Vagina (tissue), 2 donors: ENCODE measurements at regions not wholly inside any gene's neighbourhood (a gene's known extent, or its start where the extent isn't known, plus 50 kb on each side); places are given as distances from the start of the nearest gene placed in this dataset.

Source experiments
- POLR2A ChIP-seq, 2 donors: fragments of 450-650 bp; IDR thresholded peaks; one replicate each; pipeline ENCODE4 v1.6.1; 2017; ENCODE audit warnings: antibody characterized with exemption in 2 of 2, mild to moderate bottlenecking in 2 of 2, moderate library complexity in 2 of 2
- POLR2AphosphoS5 ChIP-seq, 2 donors: sonication (generic); formaldehyde crosslinking; IDR thresholded peaks; one replicate each; pipeline ENCODE4 v1.9.0; 2017; ENCODE audit warnings: antibody characterized with exemption in 2 of 2, mild to moderate bottlenecking in 2 of 2, low read depth in 1 of 2; ENCODE audit not compliant: insufficient read depth in 1 of 2
- TF ChIP-seq, protein P1 (sequence below), 3 experiments: fragments of 450-650 bp in 2 of 3; fragments of 200-600 bp in 1 of 3; sonication (generic) in 1 of 3; IDR thresholded peaks; one replicate each; pipeline ENCODE4 v1.5.1; 2017 to 2019; ENCODE audit warnings: antibody characterized with exemption in 3 of 3, mild to moderate bottlenecking in 2 of 3, moderate library complexity in 2 of 3

DNA sequence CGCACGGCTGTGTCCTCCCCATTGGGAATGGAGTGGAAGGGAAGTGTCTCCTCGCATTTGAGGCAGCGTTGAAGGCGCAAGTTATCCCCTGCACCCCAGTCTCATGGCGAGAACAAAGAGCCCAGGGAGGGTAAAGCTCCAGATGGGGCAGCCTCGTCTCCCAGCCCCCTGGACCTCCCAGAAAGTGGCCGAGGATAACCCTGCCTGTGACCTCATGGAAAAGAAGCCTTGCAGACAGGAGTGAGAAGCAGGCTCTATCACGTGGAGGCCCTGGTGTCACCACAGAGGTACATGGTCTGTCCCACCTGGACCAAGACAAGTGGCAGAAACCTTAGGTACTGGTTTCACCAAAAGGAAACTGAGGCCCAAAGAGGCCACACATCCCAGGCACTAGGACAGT, 134.8 kb upstream of the RPS6KA2 start:
- TF ChIP-seq, protein P1, sequence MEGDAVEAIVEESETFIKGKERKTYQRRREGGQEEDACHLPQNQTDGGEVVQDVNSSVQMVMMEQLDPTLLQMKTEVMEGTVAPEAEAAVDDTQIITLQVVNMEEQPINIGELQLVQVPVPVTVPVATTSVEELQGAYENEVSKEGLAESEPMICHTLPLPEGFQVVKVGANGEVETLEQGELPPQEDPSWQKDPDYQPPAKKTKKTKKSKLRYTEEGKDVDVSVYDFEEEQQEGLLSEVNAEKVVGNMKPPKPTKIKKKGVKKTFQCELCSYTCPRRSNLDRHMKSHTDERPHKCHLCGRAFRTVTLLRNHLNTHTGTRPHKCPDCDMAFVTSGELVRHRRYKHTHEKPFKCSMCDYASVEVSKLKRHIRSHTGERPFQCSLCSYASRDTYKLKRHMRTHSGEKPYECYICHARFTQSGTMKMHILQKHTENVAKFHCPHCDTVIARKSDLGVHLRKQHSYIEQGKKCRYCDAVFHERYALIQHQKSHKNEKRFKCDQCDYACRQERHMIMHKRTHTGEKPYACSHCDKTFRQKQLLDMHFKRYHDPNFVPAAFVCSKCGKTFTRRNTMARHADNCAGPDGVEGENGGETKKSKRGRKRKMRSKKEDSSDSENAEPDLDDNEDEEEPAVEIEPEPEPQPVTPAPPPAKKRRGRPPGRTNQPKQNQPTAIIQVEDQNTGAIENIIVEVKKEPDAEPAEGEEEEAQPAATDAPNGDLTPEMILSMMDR (IDR thresholded peaks at IDR 0.05): no peak
- TF ChIP-seq POLR2A (IDR thresholded peaks at IDR 0.05): no peak
- TF ChIP-seq POLR2AphosphoS5 (IDR thresholded peaks at IDR 0.05; ENCODE audit: insufficient read depth in 1 of 2, low read depth in 1 of 2): no peak
